ENCODE measurements at regions not wholly inside any gene's neighbourhood (a gene's known extent, or its start where the extent isn't known, plus 50 kb on each side); places are given as distances from the start of the nearest gene placed in this dataset.

- DNase-seq (ENCODE audit: low read depth): no peak
- no peak for TF ChIP-seq CTCF (IDR thresholded peaks at IDR 0.05; ENCODE audit: insufficient read depth, low read depth, low read length)
- Histone ChIP-seq H3K36me3 (ENCODE audit: control insufficient read depth, insufficient read depth, low read length) (no peaks in the 10 kb centered on the region), H3K27me3 (ENCODE audit: control insufficient read depth, insufficient read depth, low read length) (no peaks in the 10 kb centered on the region), H3K4me3 (ENCODE audit: low read depth, low read length) (no peak overlapping the region)
- CTCF ChIA-PET: no interaction called here
- POLR2A ChIA-PET: no interaction called here
These were observed 299.0 kb upstream of the MAGEC2 start for GRCh38 chrX:142503967-142504643.

GRCh38 chrX:142502441-142502840 is 297.4 kb upstream of the MAGEC2 start:
- ChIA-PET POLR2A (no interaction called here), CTCF (no interaction called here)
- Histone ChIP-seq H3K27me3 (ENCODE audit: control insufficient read depth, insufficient read depth, low read length) (no peaks in the 10 kb centered on the region), H3K4me3 (ENCODE audit: low read depth, low read length) (no peak overlapping the region), H3K36me3 (ENCODE audit: control insufficient read depth, insufficient read depth, low read length) (no peaks in the 10 kb centered on the region)
- TF ChIP-seq CTCF (IDR thresholded peaks at IDR 0.05; ENCODE audit: insufficient read depth, low read depth, low read length): no peak
- no peak for DNase-seq (ENCODE audit: low read depth)

GRCh38 chrX:142499992-142500391 is 294.9 kb upstream of the MAGEC2 start:
- no peak for DNase-seq (ENCODE audit: low read depth)
- TF ChIP-seq CTCF (IDR thresholded peaks at IDR 0.05; ENCODE audit: insufficient read depth, low read depth, low read length): no peak
- CTCF ChIA-PET: no interaction called here
- no peaks in the 10 kb centered on the region for H3K36me3 ChIP-seq (ENCODE audit: control insufficient read depth, insufficient read depth, low read length)
- no peak overlapping the region for H3K4me3 ChIP-seq (ENCODE audit: low read depth, low read length)
- no peaks in the 10 kb centered on the region for H3K27me3 ChIP-seq (ENCODE audit: control insufficient read depth, insufficient read depth, low read length)
- POLR2A ChIA-PET: no interaction called here

GRCh38 chrX:142483965-142484364 is 278.9 kb upstream of the MAGEC2 start:
- CTCF ChIA-PET: no interaction called here
- TF ChIP-seq CTCF (IDR thresholded peaks at IDR 0.05; ENCODE audit: insufficient read depth, low read depth, low read length): no peak
- DNase-seq (ENCODE audit: low read depth): no peak
- Histone ChIP-seq H3K36me3 (ENCODE audit: control insufficient read depth, insufficient read depth, low read length) (no peaks in the 10 kb centered on the region), H3K4me3 (ENCODE audit: low read depth, low read length) (no peak overlapping the region), H3K27me3 (ENCODE audit: control insufficient read depth, insufficient read depth, low read length) (no peaks in the 10 kb centered on the region)
- POLR2A ChIA-PET: no interaction called here

- no peak for DNase-seq (ENCODE audit: low read depth)
- POLR2A ChIA-PET: no interaction called here
- TF ChIP-seq CTCF (IDR thresholded peaks at IDR 0.05; ENCODE audit: insufficient read depth, low read depth, low read length): no peak
- Histone ChIP-seq H3K4me3 (ENCODE audit: low read depth, low read length) (no peak overlapping the region), H3K27me3 (ENCODE audit: control insufficient read depth, insufficient read depth, low read length) (no peaks in the 10 kb centered on the region), H3K36me3 (ENCODE audit: control insufficient read depth, insufficient read depth, low read length) (no peaks in the 10 kb centered on the region)
- CTCF ChIA-PET: no interaction called here
These were observed 241.3 kb upstream of the MAGEC2 start for GRCh38 chrX:142446349-142446748.

Measured in BJ (cell line).